ENCODE measurements at regions not wholly inside any gene's neighbourhood (a gene's known extent, or its start where the extent isn't known, plus 50 kb on each side); places are given as distances from the start of the nearest gene placed in this dataset.

DNA sequence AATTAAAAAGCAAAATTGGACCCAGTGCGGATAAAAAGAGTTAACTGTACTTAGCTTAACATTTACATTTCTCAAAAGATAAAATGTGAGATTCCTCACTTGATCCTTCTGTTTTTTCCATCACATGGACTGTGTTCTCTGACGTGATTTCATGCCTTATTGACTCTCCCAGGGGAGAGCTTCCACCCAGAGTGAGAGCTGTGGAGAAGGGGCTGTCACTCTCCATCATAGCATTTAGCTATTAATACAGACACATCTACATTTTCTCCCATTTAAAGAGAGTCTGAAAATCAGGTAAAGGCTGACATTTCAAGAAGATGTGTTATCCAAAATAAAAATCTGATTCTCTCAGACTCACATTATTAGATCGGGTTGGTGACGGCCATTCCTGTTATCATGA, 493.8 kb downstream of the FBXO15 start:
- TF ChIP-seq POLR2AphosphoS5 (IDR thresholded peaks at IDR 0.05): no peak
- no peak for TF ChIP-seq CTCF (IDR thresholded peaks at IDR 0.05)
